Stimulated activated CD8-positive, alpha-beta memory T cell treated with anti-CD3 and anti-CD28 coated beads, Interleukin-15, amount 100 ng/mL, for 24 hours (primary cell): ENCODE measurements at regions not wholly inside any gene's neighbourhood (a gene's known extent, or its start where the extent isn't known, plus 50 kb on each side); places are given as distances from the start of the nearest gene placed in this dataset.
"Not testable (repeated sequence)": the region's sequence is repeated elsewhere in the genome, so short reads cannot be mapped to it uniquely, and the experiment has no call there.

Experiments
- DNase-seq: peaks from one replicate; pipeline ENCODE4 v3.0.0-alpha.2; 2020; ENCODE audit warnings: low read depth

DNA sequence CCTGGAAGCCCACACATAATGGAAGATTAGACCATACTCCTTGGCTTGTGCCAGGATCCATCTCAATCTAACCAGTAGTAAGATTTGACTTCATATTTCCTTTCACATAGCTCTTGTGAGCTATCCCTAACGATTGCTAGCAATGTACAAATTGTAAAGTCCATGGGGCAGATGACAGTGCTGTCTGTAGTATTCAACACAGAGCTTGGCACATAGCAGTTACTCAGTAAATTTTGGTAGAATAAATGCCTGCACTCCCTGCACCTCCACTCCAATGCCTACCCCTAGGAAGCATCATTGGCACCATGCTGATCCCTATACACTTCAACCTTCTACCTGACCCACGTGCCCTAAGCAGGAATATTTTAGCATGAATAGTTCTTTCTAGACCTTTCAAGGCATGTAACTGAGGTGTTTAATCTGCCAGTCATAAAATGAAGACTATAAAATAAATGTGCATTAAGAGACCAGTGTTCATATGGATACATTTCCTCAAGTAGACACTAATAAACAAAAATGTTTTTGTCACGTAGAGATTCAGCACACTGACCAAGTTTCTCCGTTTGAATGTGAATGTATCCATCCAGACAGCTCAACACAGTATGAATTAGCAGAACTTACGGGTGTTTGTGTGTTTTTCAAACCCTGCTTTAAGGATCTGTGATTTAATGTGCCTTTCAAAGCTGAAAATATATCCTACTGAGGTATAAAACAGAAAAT lies 98.8 kb downstream of the BMP4 start:
- DNase-seq = no peak

DNA sequence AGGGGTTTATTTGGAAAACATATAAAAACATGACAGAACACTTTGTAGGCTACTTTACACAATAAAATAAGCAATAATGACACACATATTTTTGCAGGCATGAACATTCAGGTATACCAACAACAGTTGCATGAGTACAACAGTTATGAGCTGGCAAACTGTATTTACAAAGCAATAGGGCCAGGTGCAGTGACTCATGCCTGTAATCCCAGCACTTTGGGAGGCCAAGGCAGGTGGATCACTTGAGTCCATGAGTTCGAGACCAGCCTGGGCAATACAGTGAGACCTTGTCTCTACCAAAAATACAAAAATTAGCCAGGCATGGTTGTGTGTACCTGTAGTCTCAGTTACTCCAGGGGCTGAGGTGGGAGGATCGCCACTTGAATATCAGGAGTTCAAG lies 101.1 kb downstream of the BMP4 start:
- no peak for DNase-seq

DNA sequence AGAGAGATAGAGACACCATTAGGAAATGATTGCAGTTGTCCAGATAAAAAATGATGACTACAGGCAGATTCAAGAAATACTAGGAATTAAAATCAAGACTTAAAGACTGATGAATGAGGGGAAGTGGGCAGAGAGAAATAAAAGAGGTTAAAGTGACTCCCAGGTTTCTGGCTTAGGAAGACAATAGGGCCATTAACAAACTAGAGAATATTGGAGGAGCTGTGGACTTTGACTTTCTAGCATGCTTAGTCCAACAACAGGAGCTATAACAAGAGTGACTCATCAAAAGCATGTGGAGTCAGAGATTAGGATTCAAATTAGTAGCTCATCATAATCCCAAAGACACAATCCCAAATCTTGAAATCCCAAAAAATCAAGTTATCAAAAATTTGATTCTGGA lies 101.5 kb downstream of the BMP4 start:
- DNase-seq = no peak

DNA sequence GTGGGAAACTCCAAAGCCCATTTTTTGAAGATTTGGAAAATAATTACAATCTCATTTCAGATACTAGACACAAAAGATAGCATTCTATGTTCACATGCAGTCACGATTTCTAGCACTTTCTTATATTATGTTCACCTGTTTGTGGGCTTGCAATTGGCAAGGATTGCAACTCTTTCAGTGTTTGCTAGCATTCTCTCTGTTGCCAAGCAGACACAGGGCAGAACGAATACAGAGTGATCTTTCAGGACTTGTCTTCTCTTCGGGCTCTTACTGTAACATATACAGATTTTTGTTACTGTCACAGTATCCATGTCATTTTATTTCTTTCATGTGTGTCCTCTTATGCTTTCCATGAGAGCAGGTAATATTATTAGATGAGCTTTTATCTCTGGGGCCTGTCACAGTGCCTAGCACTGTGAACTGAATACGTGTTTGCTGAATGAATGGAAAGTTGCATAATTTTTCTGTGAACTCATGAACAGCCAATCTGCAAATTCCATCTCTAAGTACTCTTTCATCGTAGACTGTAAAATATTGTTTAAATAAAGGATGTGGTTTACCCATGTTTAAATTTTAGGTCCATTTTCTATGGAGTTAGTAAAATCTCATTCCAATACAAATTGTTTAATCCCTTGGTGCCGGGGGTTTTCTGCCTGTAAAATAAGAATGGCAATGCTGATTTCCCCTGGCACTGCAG lies 105.1 kb downstream of the BMP4 start:
- no peak for DNase-seq

DNA sequence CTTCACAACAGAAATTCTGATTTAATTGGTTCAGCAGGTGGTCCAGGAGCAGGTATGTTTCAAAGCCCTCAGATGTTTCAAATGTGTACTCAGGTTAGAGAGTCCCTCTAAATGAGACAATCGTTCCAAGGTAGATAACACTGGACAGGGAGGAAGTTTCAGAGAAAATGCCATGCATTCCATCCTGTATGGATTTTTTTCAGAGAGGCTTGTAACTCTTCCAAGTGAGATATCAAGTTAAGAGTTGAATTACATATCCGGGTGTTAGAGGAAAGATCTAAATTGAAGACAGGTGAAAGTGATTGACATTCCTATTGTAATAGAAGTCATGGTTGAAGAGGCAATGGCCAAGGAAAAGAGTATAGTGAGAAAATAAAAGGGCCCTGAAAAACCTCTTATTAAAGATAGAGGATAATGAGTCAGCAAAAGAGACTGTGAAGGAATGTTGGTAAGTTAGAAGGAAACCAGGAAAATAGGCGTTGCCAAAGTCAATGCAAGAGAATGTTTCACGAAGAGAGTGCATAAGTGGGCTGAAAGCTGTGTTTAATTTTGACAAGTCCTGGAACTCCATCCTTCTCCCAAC lies 105.8 kb downstream of the BMP4 start:
- DNase-seq = no peak

DNA sequence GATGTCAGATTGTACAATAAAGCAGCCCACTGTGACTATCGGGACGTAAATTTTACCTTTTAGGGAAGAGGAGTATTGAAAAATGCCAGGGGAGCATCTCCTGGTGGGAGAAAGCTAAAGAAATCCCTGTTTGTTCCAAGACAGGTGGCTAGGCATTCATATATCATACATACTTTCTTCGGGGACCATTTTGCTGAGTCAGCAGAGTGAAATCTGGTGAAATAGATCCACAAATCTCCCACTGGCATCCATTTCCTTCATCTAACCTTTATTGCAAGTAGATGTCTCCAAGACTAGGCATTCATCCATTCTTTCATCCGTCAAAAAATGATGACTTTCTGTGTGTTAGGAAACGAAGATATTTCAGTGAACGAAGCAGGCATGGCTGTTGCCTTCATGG lies 107.1 kb downstream of the BMP4 start:
- DNase-seq = no peak

DNA sequence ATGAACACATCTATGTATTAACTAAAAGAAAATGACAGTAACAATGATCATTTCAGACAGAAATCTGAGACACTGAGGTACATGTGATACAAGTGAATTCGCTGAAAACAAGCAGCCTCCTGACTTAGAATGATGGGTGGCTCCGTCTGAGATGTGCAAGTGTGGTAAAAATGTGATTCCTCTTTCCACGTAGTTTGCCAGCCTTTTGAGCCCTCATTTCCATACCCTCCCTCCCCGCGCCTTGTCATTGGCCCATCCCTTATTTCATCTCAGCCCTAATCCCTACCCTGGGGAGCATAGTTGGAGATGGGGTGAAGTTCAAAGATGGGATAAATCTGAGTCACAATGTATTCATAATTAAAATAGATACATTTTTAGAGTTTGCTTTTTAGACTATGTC lies 107.8 kb downstream of the BMP4 start:
- DNase-seq = no peak

DNA sequence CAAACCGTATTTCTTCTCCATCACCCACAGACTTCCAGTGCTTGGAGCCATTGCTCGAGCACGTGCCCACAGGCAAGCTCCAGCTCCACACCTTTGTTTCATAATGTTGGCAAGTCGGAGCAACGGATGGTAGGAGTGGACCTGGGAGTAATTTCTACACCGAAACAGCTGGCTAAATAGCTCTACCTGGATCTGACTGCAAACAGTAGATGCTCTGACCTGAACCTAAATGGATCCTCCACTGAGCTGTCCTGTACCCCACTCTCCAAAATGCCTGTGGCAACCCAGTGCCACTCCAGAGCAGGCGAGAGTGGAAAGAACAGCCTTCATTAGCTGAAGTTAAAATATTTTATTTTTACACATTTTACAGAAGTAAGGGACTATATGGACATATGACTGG lies 108.7 kb downstream of the BMP4 start:
- no peak for DNase-seq

DNA sequence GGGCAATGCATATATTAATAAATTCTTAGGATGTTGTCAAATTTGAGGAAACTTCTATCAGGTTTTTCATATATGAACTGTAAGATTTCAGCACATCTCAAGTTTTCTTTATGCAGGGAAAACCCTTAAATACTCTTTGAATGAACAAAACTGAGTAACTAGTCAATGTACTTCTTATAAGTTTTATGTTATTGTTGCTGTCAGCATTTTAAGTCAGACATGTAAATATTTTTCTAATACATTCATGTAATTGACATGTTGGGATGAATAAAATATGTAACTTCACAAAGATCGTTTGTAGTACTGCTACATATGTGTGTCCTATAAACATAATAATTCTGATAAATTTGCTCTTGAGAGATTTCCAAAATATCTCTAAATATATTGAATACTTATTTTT lies 109.6 kb downstream of the BMP4 start:
- DNase-seq = no peak

DNA sequence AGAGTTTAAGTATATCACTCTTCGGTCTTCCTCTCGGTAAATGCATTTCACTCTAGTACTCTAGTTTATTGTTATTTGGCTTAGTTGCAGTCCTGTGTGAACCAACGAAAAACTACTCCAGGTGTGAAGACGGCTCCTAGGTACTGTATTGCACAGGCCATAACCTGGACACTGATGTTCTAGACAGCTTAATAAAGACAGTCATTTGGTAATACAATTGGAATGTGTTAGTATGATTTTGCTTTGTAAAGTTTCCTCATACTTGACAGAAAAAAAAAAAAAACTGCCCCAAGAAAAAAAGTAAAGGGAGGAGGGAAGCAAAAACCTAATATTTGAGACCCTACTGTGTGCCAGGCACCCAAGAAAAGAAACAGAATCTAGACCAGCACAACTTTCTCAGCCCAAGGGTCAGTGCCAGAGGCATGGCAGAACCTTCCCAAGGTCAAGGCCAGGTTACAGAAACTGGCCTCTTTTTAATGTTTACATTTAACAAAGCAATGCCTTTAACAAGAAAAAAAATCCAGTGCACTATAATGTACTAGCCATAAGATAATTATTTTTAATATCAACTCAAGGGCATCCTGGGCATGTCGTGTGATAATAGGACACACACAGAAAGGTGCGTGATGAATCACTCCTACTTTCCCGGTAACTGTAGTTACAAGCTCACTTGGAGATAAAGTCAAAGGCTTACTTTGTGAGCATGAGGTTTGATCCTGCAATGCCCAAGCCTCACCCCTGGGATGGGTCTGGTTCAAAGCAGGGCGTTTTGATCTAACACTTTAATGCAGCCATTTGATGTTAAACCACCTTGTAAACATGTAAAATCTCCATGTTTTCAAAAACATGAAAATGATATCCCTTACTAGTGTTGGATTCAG lies 110.6 kb downstream of the BMP4 start:
- no peak for DNase-seq

DNA sequence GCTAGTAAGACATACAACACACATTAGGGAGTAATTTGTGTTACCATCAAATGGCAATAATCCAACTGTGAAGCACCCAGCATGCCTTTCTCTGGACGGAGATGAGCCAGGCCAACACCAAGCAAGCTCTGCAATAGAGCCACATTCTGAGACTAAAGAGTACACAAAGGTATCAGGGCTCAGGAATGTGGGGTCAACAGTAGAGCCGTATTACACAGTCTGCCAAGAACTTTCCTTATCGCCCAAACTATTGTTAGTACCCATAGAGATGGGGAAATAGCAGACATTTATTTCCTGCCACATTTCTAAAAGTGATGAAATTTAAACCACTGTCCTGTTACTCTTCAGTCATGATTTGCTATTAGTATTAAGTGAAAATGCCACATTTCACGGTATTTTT lies 113.7 kb downstream of the BMP4 start:
- DNase-seq = no peak

DNA sequence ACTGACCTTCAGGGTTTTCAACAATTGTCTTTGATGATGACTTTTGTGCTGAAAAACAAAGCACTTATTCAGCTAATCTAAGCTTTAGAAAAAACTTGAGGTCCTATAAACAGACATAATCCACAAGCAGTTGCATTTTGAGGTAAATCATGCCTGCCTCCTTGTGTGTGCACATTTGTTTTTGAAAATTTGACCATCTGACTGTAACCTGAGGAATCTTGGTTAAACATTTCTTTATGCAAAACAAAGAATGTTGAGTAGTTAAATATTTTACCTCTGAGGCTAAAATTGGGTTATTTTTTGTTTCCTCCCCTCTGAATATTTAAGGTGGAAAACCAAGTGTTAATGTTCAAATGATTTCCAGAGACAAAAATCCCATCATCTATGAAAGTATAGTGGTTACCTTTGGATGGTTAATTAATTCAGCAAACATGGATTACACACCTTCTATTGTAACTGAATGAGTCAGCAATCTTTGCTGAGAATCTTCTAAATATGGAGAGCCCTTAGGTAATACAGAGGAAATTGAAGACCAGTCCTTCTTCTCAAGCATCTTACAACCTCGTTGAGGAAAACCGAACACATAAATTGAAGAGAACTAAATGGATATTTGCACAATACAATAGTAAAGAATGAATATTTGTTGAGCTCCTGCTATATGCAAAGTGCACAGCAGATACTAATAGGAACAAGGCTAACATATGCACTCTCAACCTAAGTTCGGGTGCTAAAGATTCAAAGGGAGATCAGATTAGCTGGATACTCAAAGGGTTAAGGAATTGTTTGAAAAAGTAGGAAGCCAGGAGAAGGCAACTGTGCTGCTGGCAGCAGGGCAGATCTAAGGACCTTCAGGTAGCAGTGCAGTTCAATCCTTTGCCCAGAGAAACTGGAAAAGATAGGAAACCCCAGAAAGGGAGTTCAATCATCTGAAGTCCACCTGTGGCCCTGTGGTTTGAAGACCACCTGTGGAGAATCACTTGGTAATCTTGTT lies 115.2 kb downstream of the BMP4 start:
- no peak for DNase-seq

DNA sequence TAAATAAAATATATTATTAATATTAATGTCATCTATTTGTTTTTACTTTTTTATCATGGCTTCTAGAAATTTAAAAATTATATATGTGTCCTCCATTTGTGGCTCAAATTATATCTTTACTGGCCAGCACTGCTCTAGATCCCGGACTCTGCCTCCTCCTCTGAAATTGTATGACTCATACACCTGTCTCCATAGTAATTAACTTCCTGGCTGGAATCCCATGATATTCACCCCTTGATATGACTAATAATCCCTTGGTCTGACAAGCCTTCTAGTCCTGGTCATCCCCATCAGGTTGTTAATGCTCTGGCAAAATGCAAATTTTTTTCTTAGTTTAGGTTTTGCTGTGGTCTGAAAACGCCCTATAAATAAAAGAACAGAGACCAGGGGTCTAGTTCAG lies 116.2 kb downstream of the BMP4 start:
- DNase-seq = no peak

DNA sequence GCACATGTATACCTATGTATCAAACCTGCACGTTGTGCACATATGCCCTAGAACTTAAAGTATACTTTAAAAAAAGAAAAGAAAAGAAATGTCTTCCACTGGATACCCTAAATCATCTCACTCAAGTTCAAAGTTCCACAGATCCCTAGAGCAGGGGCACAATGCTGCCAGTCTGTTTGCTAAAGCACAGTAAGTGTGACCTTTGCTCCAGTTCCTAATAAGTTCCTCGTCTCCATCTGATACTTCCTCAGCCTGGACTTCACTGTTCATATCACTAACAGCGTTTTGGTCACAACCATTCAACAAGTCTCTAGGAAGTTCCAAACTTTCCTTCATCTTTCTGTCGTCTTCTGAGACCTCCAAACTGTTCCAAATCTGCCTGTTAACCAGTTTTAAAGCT lies 118.3 kb downstream of the BMP4 start:
- no peak for DNase-seq

DNA sequence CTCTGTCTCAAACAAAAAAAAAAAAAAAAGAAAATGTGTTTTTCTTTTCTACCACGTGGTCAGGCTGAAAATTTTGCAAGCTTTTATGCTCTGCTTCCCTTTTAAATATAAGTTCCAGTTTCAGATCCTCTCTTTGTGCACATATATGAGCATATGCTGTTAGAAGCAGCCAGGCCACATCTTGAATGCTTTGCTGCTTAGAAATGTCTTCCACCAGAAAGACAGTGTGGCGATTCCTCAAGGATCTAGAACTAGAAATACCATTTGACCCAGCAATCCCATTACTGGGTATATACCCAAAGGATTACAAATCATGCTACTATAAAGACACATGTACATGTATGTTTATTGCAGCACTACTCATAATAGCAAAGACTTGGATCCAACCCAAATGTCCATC lies 119.0 kb downstream of the BMP4 start:
- DNase-seq = not testable (repeated sequence)

DNA sequence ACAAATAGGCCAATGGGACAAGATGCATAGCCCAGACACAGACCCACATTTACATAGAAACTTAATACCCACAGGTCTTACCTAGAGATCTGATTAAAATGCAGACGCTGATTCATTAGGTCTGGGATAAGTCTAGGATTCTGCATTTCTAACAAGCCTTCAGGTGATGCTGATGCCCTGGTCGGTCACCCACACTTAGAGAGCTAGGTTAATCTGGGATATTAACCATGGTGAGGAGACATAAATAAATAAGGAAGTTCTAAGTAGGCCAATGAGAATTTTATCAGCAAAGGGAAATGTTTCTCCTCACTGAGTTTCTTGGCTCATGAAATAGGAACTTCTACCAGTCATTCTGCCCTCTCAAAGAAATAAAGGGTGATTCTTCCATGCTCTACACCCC lies 120.1 kb downstream of the BMP4 start:
- no peak for DNase-seq

DNA sequence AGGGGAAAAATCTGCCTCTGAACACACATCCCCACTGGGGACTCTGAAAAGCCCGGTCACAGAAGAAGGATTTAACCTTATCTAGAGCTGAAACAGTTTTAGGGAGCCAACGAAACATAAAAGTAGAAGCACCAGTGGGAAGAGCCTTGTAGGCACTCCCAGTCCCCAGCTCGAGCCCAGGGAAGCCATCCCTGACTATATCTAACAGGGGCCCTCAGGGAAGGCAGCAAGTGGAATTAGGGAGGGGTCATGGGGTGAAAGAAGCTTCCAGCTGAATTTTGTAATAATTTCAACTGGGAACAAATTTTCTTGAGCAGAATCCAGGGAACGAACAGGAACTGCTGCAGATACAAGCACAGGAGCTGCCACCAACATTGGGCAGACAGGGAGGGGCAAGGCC lies 127.8 kb downstream of the BMP4 start:
- no peak for DNase-seq

DNA sequence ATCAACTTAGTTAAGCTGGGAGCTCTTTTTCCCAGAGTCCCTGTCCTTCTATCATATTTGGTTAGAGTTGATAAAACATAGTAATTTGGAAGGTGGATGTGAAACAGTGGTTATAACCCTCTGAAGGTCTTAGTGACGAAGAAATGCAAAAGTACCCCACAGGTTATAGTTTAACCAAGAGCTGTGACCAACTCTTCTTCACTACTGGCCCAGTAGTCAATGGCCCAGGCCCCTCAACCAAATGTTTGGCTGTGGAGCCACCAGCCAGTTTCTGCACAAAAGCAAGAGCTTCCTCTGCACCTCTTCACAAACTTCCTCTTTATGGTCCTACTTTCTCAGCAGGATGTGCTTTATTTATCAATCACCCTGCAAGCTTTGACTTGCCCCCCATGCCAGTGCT lies 132.6 kb downstream of the BMP4 start:
- DNase-seq = no peak

DNA sequence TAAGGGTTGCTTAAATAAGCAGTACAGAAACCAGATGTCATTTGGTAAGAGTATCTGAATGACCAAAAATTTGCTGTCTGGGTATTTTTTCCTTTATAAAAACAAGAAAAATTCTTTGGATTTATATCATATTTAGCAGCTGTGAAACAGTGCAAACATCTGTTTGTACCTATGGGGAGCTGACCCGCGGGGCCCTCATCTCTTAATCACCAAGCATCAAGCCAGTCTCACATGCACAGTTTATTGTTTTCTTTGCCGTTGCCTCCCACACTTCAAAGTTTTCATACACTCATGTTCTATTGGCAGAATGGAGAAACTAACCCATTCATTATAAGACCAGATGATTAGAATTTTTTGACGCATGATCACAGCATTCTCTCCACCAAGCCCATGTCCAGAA lies 142.2 kb downstream of the BMP4 start:
- no peak for DNase-seq

DNA sequence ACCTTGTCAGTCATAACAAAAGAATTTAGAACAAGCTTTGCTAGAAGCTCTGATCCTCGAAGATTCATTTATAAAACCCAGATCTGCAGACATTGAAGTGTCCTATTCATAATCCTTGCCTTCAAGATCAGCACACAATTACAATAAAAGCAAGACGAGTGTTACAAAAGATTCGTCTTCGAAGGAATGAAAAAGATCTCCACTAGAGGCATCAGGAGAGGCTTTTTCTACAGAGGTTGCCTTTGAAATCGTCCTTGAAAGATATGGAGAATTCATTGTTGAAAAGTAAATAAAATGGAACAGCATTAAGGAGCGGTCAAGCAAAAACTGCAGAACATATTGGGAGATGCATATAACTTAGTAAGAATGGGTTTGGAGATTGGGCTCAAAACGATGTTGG lies 146.4 kb downstream of the BMP4 start:
- no peak for DNase-seq

DNA sequence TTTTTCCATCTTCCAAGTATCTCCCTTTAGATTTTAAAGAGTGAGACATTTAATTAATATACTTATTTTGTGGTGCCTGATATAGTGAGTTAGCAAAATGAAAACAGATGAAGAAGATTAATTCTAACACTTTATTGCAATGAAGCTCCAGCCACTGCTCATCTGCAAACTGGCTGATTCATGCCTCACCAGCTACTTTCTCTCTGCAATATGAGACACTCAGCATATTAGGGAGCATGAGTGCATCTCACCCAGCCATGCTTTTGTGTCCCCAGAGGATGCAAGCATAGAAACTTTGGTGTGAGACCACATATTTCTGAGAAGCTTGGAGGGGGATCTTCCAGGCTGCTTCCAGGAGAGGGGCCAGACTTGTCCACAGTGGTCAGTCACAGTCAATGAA lies 148.6 kb downstream of the BMP4 start:
- DNase-seq = no peak
